Nephron (organoid): ENCODE measurements at regions not wholly inside any gene's neighbourhood (a gene's known extent, or its start where the extent isn't known, plus 50 kb on each side); places are given as distances from the start of the nearest gene placed in this dataset.

Experiments
- H3K27ac Mint-ChIP-seq, 3 experiments: 2 replicates each; pipeline ENCODE4 v1.8.0; 2020; ENCODE audit warnings: mixed read lengths in 3 of 3, mild to moderate bottlenecking in 2 of 3, moderate library complexity in 1 of 3
- H3K27me3 Mint-ChIP-seq: 2 replicates; pipeline ENCODE4 v1.8.0; 2021; ENCODE audit warnings: low read depth, mild to moderate bottlenecking, moderate library complexity, mixed read lengths
- H3K36me3 Mint-ChIP-seq: 2 replicates; pipeline ENCODE4 v1.8.0; 2020; ENCODE audit warnings: low read depth, mixed read lengths
- H3K4me1 Mint-ChIP-seq: 2 replicates; pipeline ENCODE4 v1.8.0; 2020; ENCODE audit warnings: mixed read lengths
- H3K4me3 Mint-ChIP-seq, 3 experiments: 2 replicates each; pipeline ENCODE4 v1.8.0; 2020; ENCODE audit warnings: mild to moderate bottlenecking in 3 of 3, mixed read lengths in 3 of 3, moderate library complexity in 2 of 3
- H3K9me3 Mint-ChIP-seq: 2 replicates; pipeline ENCODE4 v1.8.0; 2020; ENCODE audit warnings: mixed read lengths
- CTCF ChIP-seq, 3 experiments: fragments of 200-600 bp; sonication (generic); IDR thresholded peaks; one replicate each; pipeline ENCODE4 v1.5.0; 2021; ENCODE audit warnings: antibody characterized with exemption in 3 of 3; ENCODE audit not compliant: unreplicated experiment in 3 of 3

DNA sequence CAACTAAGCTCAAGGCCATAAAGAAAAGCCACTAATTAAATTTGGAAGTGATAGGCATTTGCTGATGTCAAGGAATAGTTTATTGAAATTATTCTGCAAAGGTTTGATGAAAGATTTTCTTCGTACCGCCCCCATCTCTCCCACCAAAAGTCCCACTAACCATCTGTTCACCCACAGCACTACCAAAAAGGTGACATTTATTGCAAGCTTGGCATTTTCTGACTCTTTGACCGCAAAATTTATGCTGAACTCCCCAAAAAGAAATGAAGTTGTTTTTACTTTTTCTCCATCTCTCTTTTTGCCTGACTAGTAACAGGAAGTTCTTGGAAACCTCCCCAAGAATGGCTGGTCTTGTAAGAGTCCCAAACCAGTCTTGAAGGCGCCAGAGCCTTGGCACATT, 384.9 kb upstream of the SOX9 start:
- Mint-ChIP-seq H3K4me3 (no peak overlapping the region), H3K36me3 (no peaks in the 10 kb centered on the region), H3K27ac (no peak overlapping the region), H3K4me1 (no peaks in the 10 kb centered on the region), H3K27me3 (peaks cover 7% of the 10 kb centered on the region), H3K9me3 (no peaks in the 10 kb centered on the region)
- TF ChIP-seq CTCF (IDR thresholded peaks at IDR 0.05; ENCODE audit: unreplicated experiment in 3 of 3), result no peak

- TF ChIP-seq CTCF (IDR thresholded peaks at IDR 0.05; ENCODE audit: unreplicated experiment in 3 of 3), result no peak
- no peak overlapping the region for H3K27ac Mint-ChIP-seq
- no peaks in the 10 kb centered on the region for H3K9me3 Mint-ChIP-seq
- no peaks in the 10 kb centered on the region for H3K36me3 Mint-ChIP-seq
- H3K4me3 Mint-ChIP-seq, result no peak overlapping the region
- no peaks in the 10 kb centered on the region for H3K27me3 Mint-ChIP-seq
- H3K4me1 Mint-ChIP-seq, result no peaks in the 10 kb centered on the region
Observed at GRCh38 chr17:71740866-71741265, 380.0 kb upstream of the SOX9 start.

DNA sequence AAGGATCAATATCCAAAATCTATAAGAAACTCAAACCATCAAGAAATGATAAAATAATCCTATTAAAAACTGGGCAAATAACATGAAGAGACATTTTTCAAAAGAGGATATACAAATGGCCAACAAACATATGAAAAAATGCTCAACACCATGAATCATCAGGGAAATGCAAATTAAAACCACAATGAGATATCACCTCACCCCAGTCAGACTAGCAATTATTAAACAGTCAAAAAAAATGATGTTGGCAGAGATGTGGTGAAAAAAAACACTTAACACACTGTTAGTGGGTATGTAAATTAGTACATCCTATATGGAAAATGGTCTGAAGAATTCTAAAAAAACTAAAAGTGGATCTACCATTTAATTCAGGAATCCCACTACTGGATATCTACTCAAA, 379.0 kb upstream of the SOX9 start:
- no peaks in the 10 kb centered on the region for H3K27me3 Mint-ChIP-seq
- no peaks in the 10 kb centered on the region for H3K4me1 Mint-ChIP-seq
- TF ChIP-seq CTCF (IDR thresholded peaks at IDR 0.05; ENCODE audit: unreplicated experiment in 3 of 3), result no peak
- H3K27ac Mint-ChIP-seq, result no peak overlapping the region
- H3K9me3 Mint-ChIP-seq, result no peaks in the 10 kb centered on the region
- H3K36me3 Mint-ChIP-seq, result no peaks in the 10 kb centered on the region
- H3K4me3 Mint-ChIP-seq, result no peak overlapping the region

GRCh38 chr17:71748872-71749271, 371.9 kb upstream of the SOX9 start:
- Mint-ChIP-seq H3K27ac (no peak overlapping the region), H3K9me3 (no peaks in the 10 kb centered on the region), H3K36me3 (no peaks in the 10 kb centered on the region), H3K27me3 (no peaks in the 10 kb centered on the region), H3K4me3 (no peak overlapping the region), H3K4me1 (no peaks in the 10 kb centered on the region)
- TF ChIP-seq CTCF (IDR thresholded peaks at IDR 0.05; ENCODE audit: unreplicated experiment in 3 of 3), result no peak

DNA sequence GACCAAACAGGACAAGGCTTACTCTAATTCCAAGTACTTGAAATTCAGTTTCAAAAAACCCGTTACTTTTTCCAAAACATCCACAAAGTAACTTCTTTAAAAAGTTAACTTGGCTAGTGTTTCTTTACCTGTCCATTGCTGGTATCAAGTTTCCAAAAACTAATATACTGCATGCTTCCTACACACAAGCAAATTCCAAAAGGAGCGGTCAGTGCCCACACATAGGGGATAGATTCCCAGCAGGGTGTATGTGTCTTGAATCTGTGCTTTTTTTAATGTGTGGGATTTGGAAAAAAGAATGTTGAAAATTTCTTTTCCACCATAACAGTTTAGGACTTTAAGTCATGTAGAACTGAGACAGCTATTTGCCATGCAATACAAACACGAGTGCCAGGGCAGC, 367.8 kb upstream of the SOX9 start:
- Mint-ChIP-seq H3K27ac (no peak overlapping the region), H3K4me1 (no peaks in the 10 kb centered on the region), H3K27me3 (no peaks in the 10 kb centered on the region), H3K36me3 (no peaks in the 10 kb centered on the region), H3K9me3 (no peaks in the 10 kb centered on the region), H3K4me3 (no peak overlapping the region)
- no peak for TF ChIP-seq CTCF (IDR thresholded peaks at IDR 0.05; ENCODE audit: unreplicated experiment in 3 of 3)

- no peak for TF ChIP-seq CTCF (IDR thresholded peaks at IDR 0.05; ENCODE audit: unreplicated experiment in 3 of 3)
- Mint-ChIP-seq H3K27ac (no peak overlapping the region), H3K36me3 (no peaks in the 10 kb centered on the region), H3K4me3 (no peak overlapping the region), H3K27me3 (no peaks in the 10 kb centered on the region), H3K4me1 (no peaks in the 10 kb centered on the region), H3K9me3 (no peaks in the 10 kb centered on the region)
Observed at GRCh38 chr17:71757156-71757555, 363.7 kb upstream of the SOX9 start.
